H1 (cell line): ENCODE measurements at regions not wholly inside any gene's neighbourhood (a gene's known extent, or its start where the extent isn't known, plus 50 kb on each side); places are given as distances from the start of the nearest gene placed in this dataset.

ENCODE experiments used
- CTCF ChIA-PET: fragments of 300-600 bp; sonication (Branson Sonifier 250); formaldehyde crosslinking; loops from one replicate; lab custom pipeline; 2021; ENCODE audit not compliant: partially characterized antibody; lab: Charles Lee
- POLR2A ChIA-PET: fragments of 300-600 bp; sonication (Branson Sonifier 250); formaldehyde crosslinking; loops from one replicate; lab custom pipeline; 2021; ENCODE audit warnings: inconsistent platforms; ENCODE audit not compliant: partially characterized antibody; lab: Charles Lee
- DNase-seq, 2 experiments: peaks; one replicate each; pipeline versions ENCODE4 v3.0.0 to v3.0.0-alpha.2; 2010 to 2022; ENCODE audit warnings: low spot score in 2 of 2, low read depth in 1 of 2, mixed read lengths in 1 of 2
- FAIRE-seq: peaks from 2 replicates; lab custom pipeline; 2011; peaks lifted over from hg19 to GRCh38; lab: Jason Lieb, UNC
- H2AFZ ChIP-seq: 2 replicates; pipeline ENCODE4 v1.8.1; 2012; ENCODE audit warnings: low read length, inconsistent platforms
- H2AK5ac ChIP-seq: 2 replicates; pipeline ENCODE4 v1.6.1; 2013; ENCODE audit warnings: low read depth, low read length
- H2BK120ac ChIP-seq: replicated peaks from 2 replicates; pipeline ENCODE3; 2013; ENCODE audit warnings: low read depth, low read length, inconsistent platforms
- H2BK12ac ChIP-seq: 2 replicates; pipeline ENCODE4 v1.6.1; 2013; ENCODE audit warnings: low read depth, low read length
- H2BK15ac ChIP-seq: 2 replicates; pipeline ENCODE4 v1.6.1; 2013; ENCODE audit warnings: low read length
- H2BK20ac ChIP-seq: 2 replicates; pipeline ENCODE4 v1.6.1; 2013; ENCODE audit warnings: low read length
- H2BK5ac ChIP-seq: 2 replicates; pipeline ENCODE4 v1.6.1; 2013; ENCODE audit warnings: low read depth, low read length
- H3K14ac ChIP-seq: 2 replicates; pipeline ENCODE4 v1.6.1; 2013; ENCODE audit warnings: inconsistent platforms; ENCODE audit not compliant: insufficient read length
- H3K18ac ChIP-seq: 2 replicates; pipeline ENCODE4 v1.6.1; 2013; ENCODE audit warnings: low read length; ENCODE audit errors: extremely low read depth
- H3K23ac ChIP-seq: 2 replicates; pipeline ENCODE4 v1.6.1; 2013; ENCODE audit warnings: inconsistent platforms; ENCODE audit not compliant: insufficient read length
- H3K23me2 ChIP-seq: 2 replicates; pipeline ENCODE4 v1.6.1; 2013; ENCODE audit warnings: low read depth, low read length
- H3K27ac ChIP-seq: 2 replicates; pipeline ENCODE4 v1.6.1; 2011; ENCODE audit warnings: low read depth, low read length, inconsistent platforms
- H3K27me3 ChIP-seq, 4 experiments: replicated peaks in 1 of 4; 1 replicate in 1 of 4; 2 replicates in 3 of 4; pipeline versions ENCODE4 v1.6.1 to v1.8.1; 2011 to 2013; ENCODE audit warnings: low read length in 3 of 4, mild to moderate bottlenecking in 3 of 4, inconsistent platforms in 2 of 4, mixed read lengths in 2 of 4, moderate library complexity in 1 of 4; ENCODE audit not compliant: control insufficient read depth in 3 of 4, insufficient read depth in 3 of 4; ENCODE audit errors: extremely low read depth in 1 of 4
- H3K36me3 ChIP-seq, 4 experiments: 2 replicates each; pipeline versions ENCODE4 v1.6.1 to v1.8.1; 2011 to 2013; ENCODE audit warnings: mild to moderate bottlenecking in 4 of 4, low read length in 3 of 4, moderate library complexity in 2 of 4, control low read depth in 1 of 4, inconsistent platforms in 1 of 4; ENCODE audit not compliant: insufficient read depth in 4 of 4, control insufficient read depth in 2 of 4
- H3K4ac ChIP-seq: replicated peaks from 2 replicates; pipeline ENCODE3; 2013; ENCODE audit warnings: low read length, low read depth, mixed read lengths, inconsistent platforms; ENCODE audit not compliant: insufficient read length
- H3K4me1 ChIP-seq, 4 experiments: replicated peaks in 1 of 4; 1 replicate in 1 of 4; 2 replicates in 3 of 4; pipeline versions ENCODE4 v1.6.1 to v1.8.1; 2011 to 2013; ENCODE audit warnings: low read length in 3 of 4, inconsistent platforms in 2 of 4, mixed read lengths in 1 of 4; ENCODE audit not compliant: insufficient read depth in 4 of 4, control insufficient read depth in 3 of 4
- H3K4me2 ChIP-seq, 2 experiments: 2 replicates each; pipeline versions ENCODE4 v1.6.1 to v1.8.1; 2011 to 2013; ENCODE audit warnings: low read depth in 2 of 2, low read length in 2 of 2, control low read depth in 1 of 2, inconsistent platforms in 1 of 2, mild to moderate bottlenecking in 1 of 2; ENCODE audit not compliant: insufficient read depth in 1 of 2
- H3K4me3 ChIP-seq, 4 experiments: fragments of 200-600, 300-600 bp in 1 of 4; sonication (generic), shearing (Covaris generic), sonication (Bioruptor Twin) in 1 of 4; 2 replicates each; pipeline versions ENCODE4 v1.5.1 to v1.8.1; 2011 to 2016; ENCODE audit warnings: low read length in 4 of 4, low read depth in 3 of 4, control low read depth in 2 of 4, inconsistent platforms in 2 of 4, mild to moderate bottlenecking in 2 of 4, mixed read lengths in 1 of 4, moderate library complexity in 1 of 4; ENCODE audit not compliant: insufficient read depth in 2 of 4; ENCODE audit errors: extremely low read depth in 1 of 4
- H3K56ac ChIP-seq: replicated peaks from 2 replicates; pipeline ENCODE3; 2013; ENCODE audit warnings: low read depth, mild to moderate bottlenecking, mixed read lengths, low read length, inconsistent platforms; ENCODE audit not compliant: insufficient read length
- H3K79me1 ChIP-seq: 2 replicates; pipeline ENCODE4 v1.6.1; 2013; ENCODE audit warnings: low read depth, low read length, control low read depth
- H3K79me2 ChIP-seq, 2 experiments: 2 replicates each; pipeline versions ENCODE4 v1.6.1 to v1.8.1; 2012 to 2013; ENCODE audit warnings: low read length in 2 of 2, mild to moderate bottlenecking in 2 of 2, inconsistent platforms in 1 of 2; ENCODE audit not compliant: insufficient read depth in 2 of 2, control insufficient read depth in 1 of 2
- H3K9ac ChIP-seq, 4 experiments: replicated peaks in 1 of 4; 1 replicate in 1 of 4; 2 replicates in 3 of 4; pipeline versions ENCODE4 v1.6.1 to v1.8.1; 2011 to 2013; ENCODE audit warnings: low read depth in 3 of 4, low read length in 3 of 4, control low read depth in 2 of 4, mild to moderate bottlenecking in 2 of 4, moderate library complexity in 2 of 4, inconsistent platforms in 1 of 4; ENCODE audit errors: extremely low read depth in 1 of 4
- H3K9me3 ChIP-seq, 2 experiments: 2 replicates each; pipeline versions ENCODE4 v1.6.1 to v1.8.1; 2012 to 2013; ENCODE audit warnings: mild to moderate bottlenecking in 2 of 2, moderate library complexity in 2 of 2, control low read depth in 1 of 2, inconsistent platforms in 1 of 2, low read depth in 1 of 2, low read length in 1 of 2, mixed read lengths in 1 of 2; ENCODE audit not compliant: insufficient read depth in 2 of 2
- H4K20me1 ChIP-seq, 2 experiments: replicated peaks in 1 of 2; 2 replicates each; pipeline versions ENCODE3 to v1.8.1; 2011 to 2013; ENCODE audit warnings: inconsistent platforms in 2 of 2, low read length in 2 of 2, mild to moderate bottlenecking in 1 of 2; ENCODE audit not compliant: insufficient read depth in 2 of 2, control insufficient read depth in 1 of 2
- H4K5ac ChIP-seq: 2 replicates; pipeline ENCODE4 v1.6.1; 2013; ENCODE audit warnings: low read length, low read depth, mixed read lengths, inconsistent platforms; ENCODE audit not compliant: insufficient read length
- H4K8ac ChIP-seq: 2 replicates; pipeline ENCODE4 v1.8.0; 2013; ENCODE audit warnings: mild to moderate bottlenecking, moderate library complexity, low read length, inconsistent platforms; ENCODE audit not compliant: insufficient read depth; ENCODE audit errors: extremely low read depth
- H4K91ac ChIP-seq: replicated peaks from 2 replicates; pipeline ENCODE3; 2013; ENCODE audit warnings: low read length, mixed read lengths, inconsistent platforms; ENCODE audit not compliant: insufficient read length
- KDM5A ChIP-seq: fragments of 200-600 bp; IDR thresholded peaks from 2 replicates; pipeline ENCODE4 v1.7.1; 2012; ENCODE audit warnings: mild to moderate bottlenecking, low read length, inconsistent platforms, mixed read lengths
- MAX ChIP-seq: IDR thresholded peaks from 2 replicates; pipeline ENCODE4 v1.6.1; 2012; ENCODE audit warnings: inconsistent platforms
- TAF1 ChIP-seq: IDR thresholded peaks from 2 replicates; pipeline ENCODE4 v1.6.1; 2011; ENCODE audit warnings: mild to moderate bottlenecking, low read depth, low read length
- WGBS, 2 experiments: shearing (Covaris generic) in 1 of 2; methylation state at CpG; one replicate each; pipeline versions ENCODE4 v1.1.6 to v1.1.7; 2013 to 2015; ENCODE audit warnings: low lambda C conversion rate in 2 of 2, mixed read lengths in 2 of 2, inconsistent platforms in 1 of 2, low coverage in 1 of 2, missing lambda C conversion rate in 1 of 2; ENCODE audit not compliant: insufficient replicate concordance in 2 of 2, insufficient coverage in 1 of 2, insufficient read length in 1 of 2; ENCODE audit errors: extremely low coverage in 1 of 2, missing lambda C conversion rate in 1 of 2; 5-methylcytosine and 5-hydroxymethylcytosine counted together
- TF ChIP-seq, protein P1 (sequence below): IDR thresholded peaks from 2 replicates; pipeline ENCODE4 v1.6.1; 2012; ENCODE audit warnings: inconsistent platforms

DNA sequence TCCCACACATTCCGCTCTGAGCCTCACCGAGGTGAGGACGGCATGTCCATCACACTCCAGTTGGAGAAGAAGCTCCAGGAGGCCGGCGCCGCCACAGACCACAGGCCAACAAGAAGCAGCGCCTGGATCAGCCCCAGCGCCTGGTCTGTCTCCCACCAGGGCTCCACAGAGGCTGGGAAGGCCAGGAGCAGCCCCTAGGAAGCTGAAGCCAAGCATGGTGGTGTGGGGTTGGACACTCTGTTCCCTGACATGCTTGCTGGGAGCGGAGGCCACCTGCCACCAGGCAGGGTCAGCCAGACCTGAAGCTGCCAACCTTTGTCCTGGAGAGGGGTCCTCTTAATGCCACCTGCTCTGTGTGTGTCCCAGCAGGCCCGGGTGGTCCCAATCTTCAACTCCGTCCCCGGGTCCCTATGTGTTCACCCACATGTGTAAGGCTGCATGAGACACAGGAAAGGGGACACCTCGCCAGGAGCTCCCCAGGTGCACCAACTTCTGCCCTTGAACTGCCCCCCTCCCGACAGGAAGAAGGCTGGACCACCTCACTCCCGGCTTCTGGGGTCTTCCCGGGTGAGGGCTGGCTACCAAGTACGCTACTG is 140.1 kb upstream of the PPP1R26 start:
- H3K23ac ChIP-seq = no peak overlapping the region
- peak overlapping the region; percentile 11 to 24; a peak in 3 of 4 replicates for H3K4me2 ChIP-seq
- H3K36me3 ChIP-seq = no peaks in the 10 kb centered on the region
- peaks cover 2 to 35% (median 25%) of the 10 kb centered on the region in 4 experiments for H3K4me1 ChIP-seq
- H3K27ac ChIP-seq = peak overlapping the region; percentile 88
- WGBS, 2 experiments = 66% methylated on average over 17 of the region's 17 CpGs; no CpG with 5 or more reads in 1 of the 2 experiments
- H3K4ac ChIP-seq = peak overlapping the region; percentile 20
- H3K79me2 ChIP-seq = no peaks in the 10 kb centered on the region
- 0 out of 2 replicates have a peak overlapping the region, but pooled peaks have one; percentile 46 for H4K8ac ChIP-seq
- peaks cover 0 to 3% of the 10 kb centered on the region in 2 experiments for H4K20me1 ChIP-seq
- H2BK120ac ChIP-seq = peak overlapping the region; percentile 93
- H2BK12ac ChIP-seq = peak overlapping the region; percentile 99
- H4K5ac ChIP-seq = peak overlapping the region; percentile 90
- DNase-seq = no peak
- H3K79me1 ChIP-seq = peaks cover 3% of the 10 kb centered on the region; the same call in 1 of the 2 replicates
- H3K9ac ChIP-seq = no peak overlapping the region
- no peaks in the 10 kb centered on the region for H3K9me3 ChIP-seq
- ChIA-PET CTCF (interaction anchor here (1.0 to 9.5 kb wide), 8 partner anchors 9 to 253 kb away, joined by 3 to 50 read pairs (median 7); no protein-coding TSS in a partner anchor), POLR2A (interaction anchor here (0.9 to 1.7 kb wide), 6 partner anchors 11 to 76 kb away, joined by 3 to 5 read pairs (median 4); no protein-coding TSS in a partner anchor)
- no peaks in the 10 kb centered on the region; the same call in 1 of the 2 replicates for H3K23me2 ChIP-seq
- H4K91ac ChIP-seq = peak overlapping the region; percentile 98
- H3K27me3 ChIP-seq = no peaks in the 10 kb centered on the region; a peak in 1 of 7 replicates
- peak overlapping the region; percentile 97 for H3K18ac ChIP-seq
- TF ChIP-seq, protein P1, sequence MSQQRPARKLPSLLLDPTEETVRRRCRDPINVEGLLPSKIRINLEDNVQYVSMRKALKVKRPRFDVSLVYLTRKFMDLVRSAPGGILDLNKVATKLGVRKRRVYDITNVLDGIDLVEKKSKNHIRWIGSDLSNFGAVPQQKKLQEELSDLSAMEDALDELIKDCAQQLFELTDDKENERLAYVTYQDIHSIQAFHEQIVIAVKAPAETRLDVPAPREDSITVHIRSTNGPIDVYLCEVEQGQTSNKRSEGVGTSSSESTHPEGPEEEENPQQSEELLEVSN = peak; percentile 32; the same call in 1 of the 2 replicates
- TF ChIP-seq TAF1 = 0 out of 2 replicates have a peak, but pooled peaks have one; percentile 15
- TF ChIP-seq MAX = peak; percentile 20; the same call in 1 of the 2 replicates
- no peak for TF ChIP-seq KDM5A
- no peak for FAIRE-seq
- H3K56ac ChIP-seq = no peak overlapping the region
- no peak overlapping the region for H2BK15ac ChIP-seq
- peak overlapping the region; percentile 99 for H2BK5ac ChIP-seq
- H2AFZ ChIP-seq = no peak overlapping the region
- H2AK5ac ChIP-seq = peak overlapping the region; percentile 89
- H3K4me3 ChIP-seq = no peak overlapping the region; a peak in 1 of 8 replicates
- no peak overlapping the region for H3K14ac ChIP-seq
- H2BK20ac ChIP-seq = peak overlapping the region; percentile 100
